ENCODE measurements at regions not wholly inside any gene's neighbourhood (a gene's known extent, or its start where the extent isn't known, plus 50 kb on each side); places are given as distances from the start of the nearest gene placed in this dataset.
A peak's percentile ranks its signal among the peaks of the same experiment; 100 is the strongest.

- no peak overlapping the region for H3K4me3 ChIP-seq
- H3K9me3 ChIP-seq = no peaks in the 10 kb centered on the region
- no peaks in the 10 kb centered on the region for H3K27me3 ChIP-seq
- no peaks in the 10 kb centered on the region for H3K36me3 ChIP-seq
- TF ChIP-seq EP300 (IDR thresholded peaks at IDR 0.05) (no peak), POLR2A (IDR thresholded peaks at IDR 0.05) (no peak), CTCF (IDR thresholded peaks at IDR 0.05) (no peak)
- H3K4me1 ChIP-seq = peaks cover 0 to 4% (median 2%) of the 10 kb centered on the region in 4 donors
- no peak for DNase-seq
- 87 to 92% methylated on average over 5 of the region's 5 CpGs for whole genome bisulfite sequencing, 2 donors
- intact Hi-C loops (cut with DNase I) = no loop called here
- no peak overlapping the region for H3K27ac ChIP-seq
Measured at GRCh38 chr14:31921721-31922120, 155.4 kb upstream of the ARHGAP5 start.

- intact Hi-C loops (cut with DNase I) = loop anchor here (5.0 kb wide), 1 partner anchor 326 kb away; no protein-coding TSS in a partner anchor
- peak overlapping the region in 3 of 4 donors; percentile 63 to 79 (median 70) for H3K27ac ChIP-seq
- 25% methylated on average over 1 of the region's 1 CpG for WGBS, 2 donors
Measured at GRCh38 chr14:31926123-31926522, 151.0 kb upstream of the ARHGAP5 start.

GRCh38 chr14:31926652-31927347 is 150.3 kb upstream of the ARHGAP5 start:
- no peaks in the 10 kb centered on the region for H3K9me3 ChIP-seq
- peak overlapping the region; percentile 63 to 79 (median 67) for H3K27ac ChIP-seq
- WGBS, 2 donors = 73 to 89% methylated on average over 6 of the region's 6 CpGs
- no peak for DNase-seq
- no peak overlapping the region for H3K4me3 ChIP-seq
- no peaks in the 10 kb centered on the region for H3K27me3 ChIP-seq
- intact Hi-C loops (cut with DNase I) = loop anchor here (5.0 kb wide), 1 partner anchor 326 kb away; no protein-coding TSS in a partner anchor
- no peaks in the 10 kb centered on the region for H3K36me3 ChIP-seq
- TF ChIP-seq POLR2A (IDR thresholded peaks at IDR 0.05) (no peak), POLR2AphosphoS5 (IDR thresholded peaks at IDR 0.05) (peak in 1 of 4 donors; percentile 24)
- H3K4me1 ChIP-seq = peaks cover 0 to 21% (median 18%) of the 10 kb centered on the region in 4 donors

More at GRCh38 chr14:31926123-31926522, 151.0 kb upstream of the ARHGAP5 start:
- peak in 3 of 4 experiments; percentile 24 to 31 (median 25) for TF ChIP-seq CTCF (IDR thresholded peaks at IDR 0.05)
- TF ChIP-seq POLR2AphosphoS5 (IDR thresholded peaks at IDR 0.05) = no peak
- H3K9me3 ChIP-seq = no peaks in the 10 kb centered on the region
- H3K4me1 ChIP-seq = peaks cover 0 to 21% (median 18%) of the 10 kb centered on the region in 4 donors
- H3K27me3 ChIP-seq = no peaks in the 10 kb centered on the region
- no peak overlapping the region for H3K4me3 ChIP-seq
- no peaks in the 10 kb centered on the region for H3K36me3 ChIP-seq
- DNase-seq = no peak

GRCh38 chr14:31927348-31927832 is 149.7 kb upstream of the ARHGAP5 start:
- intact Hi-C loops (cut with DNase I) = loop anchor here (5.0 kb wide), 1 partner anchor 325 kb away; no protein-coding TSS in a partner anchor
- TF ChIP-seq EP300 (IDR thresholded peaks at IDR 0.05) (no peak), POLR2AphosphoS5 (IDR thresholded peaks at IDR 0.05) (peak in 1 of 4 donors; percentile 17)
- H3K27ac ChIP-seq = peak overlapping the region; percentile 63 to 79 (median 67)
- H3K4me3 ChIP-seq = no peak overlapping the region
- no peaks in the 10 kb centered on the region for H3K36me3 ChIP-seq
- H3K4me1 ChIP-seq = peaks cover 0 to 21% (median 18%) of the 10 kb centered on the region in 4 donors
- no peaks in the 10 kb centered on the region for H3K27me3 ChIP-seq
- no peak for DNase-seq
- H3K9me3 ChIP-seq = no peaks in the 10 kb centered on the region
- WGBS, 2 donors = 56 to 68% methylated on average over 6 of the region's 6 CpGs

- no peak overlapping the region for H3K27ac ChIP-seq
- H3K9me3 ChIP-seq = no peaks in the 10 kb centered on the region
- H3K4me3 ChIP-seq = no peak overlapping the region
- intact Hi-C loops (cut with DNase I) = no loop called here
- no peaks in the 10 kb centered on the region for H3K36me3 ChIP-seq
- TF ChIP-seq POLR2AphosphoS5 (IDR thresholded peaks at IDR 0.05) = no peak
- no peak for TF ChIP-seq EP300 (IDR thresholded peaks at IDR 0.05)
- TF ChIP-seq CTCF (IDR thresholded peaks at IDR 0.05) = no peak
- no peak for TF ChIP-seq POLR2A (IDR thresholded peaks at IDR 0.05)
- peaks cover 0 to 21% (median 18%) of the 10 kb centered on the region in 4 donors for H3K4me1 ChIP-seq
- no peaks in the 10 kb centered on the region for H3K27me3 ChIP-seq
- no peak for DNase-seq
- WGBS, 2 donors = 92 to 95% methylated on average over 1 of the region's 1 CpG
Measured at GRCh38 chr14:31930070-31930469, 147.0 kb upstream of the ARHGAP5 start.
